ENCODE measurements at regions not wholly inside any gene's neighbourhood (a gene's known extent, or its start where the extent isn't known, plus 50 kb on each side); places are given as distances from the start of the nearest gene placed in this dataset.

- DNase-seq, result peak in 3 of 5 donors; percentile 31 to 41 (median 40)
- H3K27me3 ChIP-seq (ENCODE audit: control insufficient read depth, insufficient read depth, low read length), result peaks cover 3% of the 10 kb centered on the region
Observed at GRCh38 chr14:104383088-104383995, 196.2 kb upstream of the C14orf180 start.

GRCh38 chr14:104383996-104384775 lies 195.4 kb upstream of the C14orf180 start:
- Histone ChIP-seq H3K36me3 (ENCODE audit: control insufficient read depth in 2 of 3, insufficient read depth in 3 of 3, low read length in 3 of 3) (no peaks in the 10 kb centered on the region), H3K27ac (ENCODE audit: low read depth in 2 of 2, low read length in 2 of 2) (no peak overlapping the region), H3K4me3 (ENCODE audit: low read length in 3 of 3) (no peak overlapping the region), H3K4me1 (ENCODE audit: control insufficient read depth in 2 of 3, insufficient read depth in 2 of 3, low read depth in 1 of 3, low read length in 3 of 3) (no peaks in the 10 kb centered on the region), H3K27me3 (ENCODE audit: control insufficient read depth, insufficient read depth, low read length) (peaks cover 3% of the 10 kb centered on the region), H3K9ac (ENCODE audit: low read length in 3 of 3) (no peak overlapping the region), H3K9me3 (ENCODE audit: control insufficient read depth in 2 of 3, insufficient read depth in 1 of 3, low read length in 3 of 3) (peaks cover 0 to 8% (median 4%) of the 10 kb centered on the region in 3 donors)
- DNase-seq (peak in 4 of 5 donors; percentile 36 to 73 (median 64)), FAIRE-seq (no peak)
- intact Hi-C loops (cut with DNase I), result no loop called here
- no peak for TF ChIP-seq CTCF (IDR thresholded peaks at IDR 0.05; ENCODE audit: borderline replicate concordance, extremely low read depth, insufficient read depth)

More at GRCh38 chr14:104383088-104383995, 196.2 kb upstream of the C14orf180 start:
- no peak for TF ChIP-seq CTCF (IDR thresholded peaks at IDR 0.05; ENCODE audit: borderline replicate concordance, extremely low read depth, insufficient read depth)
- H3K4me3 ChIP-seq (ENCODE audit: low read length in 3 of 3), result no peak overlapping the region
- H3K36me3 ChIP-seq (ENCODE audit: control insufficient read depth in 2 of 3, insufficient read depth in 3 of 3, low read length in 3 of 3), result no peaks in the 10 kb centered on the region
- H3K27ac ChIP-seq (ENCODE audit: low read depth in 2 of 2, low read length in 2 of 2), result no peak overlapping the region
- H3K9me3 ChIP-seq (ENCODE audit: control insufficient read depth in 2 of 3, insufficient read depth in 1 of 3, low read length in 3 of 3), result peaks cover 0 to 8% (median 4%) of the 10 kb centered on the region in 3 donors
- H3K9ac ChIP-seq (ENCODE audit: low read length in 3 of 3), result no peak overlapping the region
- intact Hi-C loops (cut with DNase I), result no loop called here
- H3K4me1 ChIP-seq (ENCODE audit: control insufficient read depth in 2 of 3, insufficient read depth in 2 of 3, low read depth in 1 of 3, low read length in 3 of 3), result no peaks in the 10 kb centered on the region
- FAIRE-seq, result no peak

- Histone ChIP-seq H3K9me3 (ENCODE audit: control insufficient read depth in 2 of 3, insufficient read depth in 1 of 3, low read length in 3 of 3) (peaks cover 0 to 8% (median 4%) of the 10 kb centered on the region in 3 donors), H3K4me3 (ENCODE audit: low read length in 3 of 3) (no peak overlapping the region), H3K36me3 (ENCODE audit: control insufficient read depth in 2 of 3, insufficient read depth in 3 of 3, low read length in 3 of 3) (no peaks in the 10 kb centered on the region), H3K27me3 (ENCODE audit: control insufficient read depth, insufficient read depth, low read length) (peaks cover 3% of the 10 kb centered on the region), H3K9ac (ENCODE audit: low read length in 3 of 3) (no peak overlapping the region), H3K4me1 (ENCODE audit: control insufficient read depth in 2 of 3, insufficient read depth in 2 of 3, low read depth in 1 of 3, low read length in 3 of 3) (no peaks in the 10 kb centered on the region), H3K27ac (ENCODE audit: low read depth in 2 of 2, low read length in 2 of 2) (no peak overlapping the region)
- no peak for FAIRE-seq
- no peak for TF ChIP-seq CTCF (IDR thresholded peaks at IDR 0.05; ENCODE audit: borderline replicate concordance, extremely low read depth, insufficient read depth)
- DNase-seq, result peak in 2 of 5 donors; percentile 22 to 28
- intact Hi-C loops (cut with DNase I), result no loop called here
Observed at GRCh38 chr14:104384776-104385071, 194.8 kb upstream of the C14orf180 start.
